ENCODE measurements at regions not wholly inside any gene's neighbourhood (a gene's known extent, or its start where the extent isn't known, plus 50 kb on each side); places are given as distances from the start of the nearest gene placed in this dataset.

- TF ChIP-seq ZFP30 (CRISPR knock-in tag; IDR thresholded peaks at IDR 0.05) (no peak), RARB (CRISPR knock-in tag; IDR thresholded peaks at IDR 0.05) (no peak), POU6F1 (CRISPR knock-in tag; IDR thresholded peaks at IDR 0.05; ENCODE audit: borderline replicate concordance, low read depth) (no peak), GLIS3 (CRISPR knock-in tag; IDR thresholded peaks at IDR 0.05) (no peak), CSRNP3 (CRISPR knock-in tag; IDR thresholded peaks at IDR 0.05) (no peak), ARNTL (CRISPR knock-in tag; IDR thresholded peaks at IDR 0.05; ENCODE audit: borderline replicate concordance, low read depth) (no peak), OSR1 (CRISPR knock-in tag; IDR thresholded peaks at IDR 0.05) (no peak), PPARA (CRISPR knock-in tag; IDR thresholded peaks at IDR 0.05; ENCODE audit: borderline replicate concordance) (no peak), ZFP3 (CRISPR knock-in tag; IDR thresholded peaks at IDR 0.05) (no peak), ZNF565 (CRISPR knock-in tag; conservative IDR thresholded peaks at IDR 0.05; ENCODE audit: low read depth) (no peak)
Observed at GRCh38 chr2:150985741-150986140, 275.9 kb downstream of the RBM43 start.
